GM13977 (cell line): ENCODE measurements at regions not wholly inside any gene's neighbourhood (a gene's known extent, or its start where the extent isn't known, plus 50 kb on each side); places are given as distances from the start of the nearest gene placed in this dataset.
"Not testable (repeated sequence)": the region's sequence is repeated elsewhere in the genome, so short reads cannot be mapped to it uniquely, and the experiment has no call there.

Source experiments
- DNase-seq: peaks from one replicate; pipeline ENCODE4 v3.0.0; 2012; ENCODE audit warnings: low spot score
- CTCF ChIP-seq: IDR thresholded peaks from 2 replicates; pipeline ENCODE4 v1.5.1; 2012; ENCODE audit warnings: mild to moderate bottlenecking, control low read depth; ENCODE audit not compliant: insufficient read depth; ENCODE audit errors: extremely low read depth, missing control alignments
- in situ Hi-C: fragments of 300-500 bp; cut with MboI; formaldehyde crosslinking; loops from one replicate; pipeline ENCODE4 v1.12.0; 2022; ENCODE audit warnings: low sequenced_read_pairs, low pct_unique_long_range_greater_than_20kb, mixed read lengths, inconsistent platforms; ENCODE audit not compliant: unreplicated experiment

GRCh38 chr7:25455683-25456251 lies 227.5 kb upstream of the NPVF start:
- DNase-seq, result no peak
- TF ChIP-seq CTCF, result no peak
- in situ Hi-C loops, result no loop called here

GRCh38 chr7:25456467-25457171 lies 228.3 kb upstream of the NPVF start:
- TF ChIP-seq CTCF, result no peak
- no peak for DNase-seq
- in situ Hi-C loops, result no loop called here

DNA sequence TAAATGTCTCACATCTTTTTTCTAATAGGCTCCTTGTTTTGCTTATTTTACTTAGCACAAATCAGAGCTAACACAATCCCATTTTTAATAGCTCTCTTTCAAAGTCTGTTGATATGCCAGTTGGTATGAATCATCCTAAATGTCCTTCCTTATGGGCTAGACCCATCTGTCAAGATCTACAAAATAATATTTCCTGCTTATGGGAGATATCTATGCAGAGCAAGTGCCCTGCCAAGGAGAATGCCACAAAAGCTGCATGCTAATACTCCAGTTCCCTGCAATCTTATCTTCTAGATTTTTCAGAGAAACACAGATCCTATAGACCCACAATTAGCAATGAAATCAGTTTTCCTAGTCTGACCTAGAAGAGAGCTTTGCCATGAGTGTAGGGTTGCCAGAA lies 230.8 kb upstream of the NPVF start:
- no peak for DNase-seq
- in situ Hi-C loops, result no loop called here
- TF ChIP-seq CTCF, result no peak

DNA sequence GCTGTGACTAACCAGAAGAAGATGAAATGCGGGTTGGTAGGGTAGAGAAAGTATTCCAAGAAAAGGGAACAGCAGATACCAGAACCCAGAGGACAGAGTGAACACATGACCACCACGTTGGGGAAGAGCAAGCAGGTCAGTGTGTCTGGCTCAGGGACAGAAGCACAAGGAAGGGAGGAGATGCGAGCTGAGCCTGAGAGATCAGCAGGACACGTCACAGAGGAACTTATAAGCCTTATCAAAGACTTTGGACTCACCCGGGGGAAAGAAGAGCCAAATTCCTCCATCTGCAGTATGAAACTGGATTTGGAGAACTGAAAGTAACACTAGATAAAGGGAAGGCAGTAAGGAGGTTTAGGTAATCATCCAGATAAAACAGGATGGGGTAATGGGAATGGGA lies 232.1 kb upstream of the NPVF start:
- DNase-seq, result no peak
- in situ Hi-C loops, result no loop called here
- TF ChIP-seq CTCF, result no peak

GRCh38 chr7:25469669-25470068 lies 241.4 kb upstream of the NPVF start:
- DNase-seq, result no peak
- in situ Hi-C loops, result no loop called here
- no peak for TF ChIP-seq CTCF

GRCh38 chr7:25476863-25477499 lies 248.7 kb upstream of the NPVF start:
- DNase-seq, result no peak
- in situ Hi-C loops, result no loop called here
- TF ChIP-seq CTCF, result no peak

- DNase-seq, in situ Hi-C loops: not testable (repeated sequence)
Observed at GRCh38 chr7:25478221-25478620, 249.9 kb upstream of the NPVF start.
